Mucosa of descending colon (tissue), 3 donors: ENCODE measurements at regions not wholly inside any gene's neighbourhood (a gene's known extent, or its start where the extent isn't known, plus 50 kb on each side); places are given as distances from the start of the nearest gene placed in this dataset.
"Not testable (repeated sequence)": the region's sequence is repeated elsewhere in the genome, so short reads cannot be mapped to it uniquely, and the experiment has no call there.

Experiments
- ATAC-seq: fragments of 200-7000 bp; cut with Tn5 transposase; one replicate; pipeline ENCODE4 v1.9.1; 2020; ENCODE audit warnings: mild to moderate bottlenecking, moderate library complexity
- DNase-seq, 3 donors: peaks; one replicate each; pipeline ENCODE4 v3.0.0-alpha.2; 2020
- H3K36me3 ChIP-seq: fragments of 200-600 bp; one replicate; pipeline ENCODE4 v1.8.0; 2021; ENCODE audit warnings: low read depth, mild to moderate bottlenecking
- H3K4me1 ChIP-seq: fragments of 200-600 bp; one replicate; pipeline ENCODE4 v1.8.0; 2021; ENCODE audit warnings: low read depth, mild to moderate bottlenecking
- H3K4me3 ChIP-seq: fragments of 200-600 bp; one replicate; pipeline ENCODE4 v1.8.0; 2021; ENCODE audit warnings: mild to moderate bottlenecking
- H3K9me3 ChIP-seq: fragments of 200-600 bp; one replicate; pipeline ENCODE4 v1.8.0; 2021; ENCODE audit warnings: mild to moderate bottlenecking
- CTCF ChIP-seq: fragments of 200-600 bp; IDR thresholded peaks from one replicate; pipeline ENCODE4 v1.8.0; 2022; ENCODE audit warnings: antibody characterized with exemption, mild to moderate bottlenecking
- intact Hi-C, 2 donors: fragments of 100-400 bp; cut with DNase I in 1 of 2; cut with micrococcal nuclease in 1 of 2; formaldehyde crosslinking; loops; one replicate each; pipeline versions ENCODE4 v1.11.0 to v1.11.1; 2022; cut with DNase I, micrococcal nuclease
- donor health status: DM: no; HTN: no; CAD: no; lungs with moderate emphysema.
- donor health status: DM: no; HTN: no; CAD: no.
- donor health status: DM: no; HTN: yes; CAD: no.

GRCh38 chr1:161454865-161455707, 50.2 kb upstream of the FCGR2A start:
- H3K4me3 ChIP-seq, intact Hi-C loops, H3K9me3 ChIP-seq, DNase-seq, H3K4me1 ChIP-seq, H3K36me3 ChIP-seq: not testable (repeated sequence)
- ATAC-seq: peak; percentile 47

DNA sequence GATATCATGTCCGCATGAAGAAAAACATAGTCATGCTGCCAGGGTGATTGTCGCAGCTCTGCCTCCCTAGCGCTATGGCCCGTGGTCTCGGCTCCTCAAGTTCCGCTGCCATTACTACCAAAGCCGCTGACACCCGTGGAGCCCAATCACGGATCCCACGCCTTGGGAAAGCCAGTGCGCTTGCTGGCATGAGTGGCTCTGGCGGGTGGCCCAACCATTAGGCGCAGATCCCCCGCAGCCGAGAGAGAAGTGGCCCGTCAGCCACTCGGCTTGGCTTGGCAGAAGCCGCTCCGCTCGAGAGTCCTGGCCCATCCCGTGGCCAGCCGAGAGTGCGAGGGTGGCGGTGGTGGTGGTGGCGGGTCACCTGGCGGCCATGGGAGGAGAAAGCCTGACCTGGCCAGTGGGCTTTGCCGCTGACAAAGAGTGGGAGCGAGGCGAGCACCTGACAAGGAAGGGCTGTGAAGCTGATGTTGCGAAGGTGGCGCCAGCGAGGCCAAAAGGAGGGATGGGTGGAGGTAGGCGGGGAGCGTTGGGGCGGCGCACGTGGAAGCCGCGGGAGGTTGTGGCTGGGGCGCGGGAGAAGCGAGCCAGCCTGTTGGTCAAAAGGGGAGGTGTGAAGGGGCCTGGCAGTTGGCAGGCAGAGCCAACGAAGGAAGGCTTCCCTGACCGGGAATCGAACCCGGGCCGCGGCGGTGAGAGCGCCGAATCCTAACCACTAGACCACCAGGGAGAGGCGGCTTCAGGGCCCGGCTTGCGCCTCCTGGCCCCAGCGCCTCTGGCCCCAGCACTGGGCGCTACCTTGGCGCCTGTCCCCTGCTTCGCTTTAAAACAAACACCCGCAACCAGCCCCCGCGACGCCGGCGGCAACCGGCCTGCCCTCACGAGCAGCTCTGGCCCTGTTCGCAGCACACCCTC, 51.0 kb upstream of the FCGR2A start:
- H3K36me3 ChIP-seq, H3K4me3 ChIP-seq, H3K4me1 ChIP-seq, H3K9me3 ChIP-seq, intact Hi-C loops: not testable (repeated sequence)
- ATAC-seq (peak; percentile 77), DNase-seq (peak in 2 of 3 donors; percentile 33 to 86)

DNA sequence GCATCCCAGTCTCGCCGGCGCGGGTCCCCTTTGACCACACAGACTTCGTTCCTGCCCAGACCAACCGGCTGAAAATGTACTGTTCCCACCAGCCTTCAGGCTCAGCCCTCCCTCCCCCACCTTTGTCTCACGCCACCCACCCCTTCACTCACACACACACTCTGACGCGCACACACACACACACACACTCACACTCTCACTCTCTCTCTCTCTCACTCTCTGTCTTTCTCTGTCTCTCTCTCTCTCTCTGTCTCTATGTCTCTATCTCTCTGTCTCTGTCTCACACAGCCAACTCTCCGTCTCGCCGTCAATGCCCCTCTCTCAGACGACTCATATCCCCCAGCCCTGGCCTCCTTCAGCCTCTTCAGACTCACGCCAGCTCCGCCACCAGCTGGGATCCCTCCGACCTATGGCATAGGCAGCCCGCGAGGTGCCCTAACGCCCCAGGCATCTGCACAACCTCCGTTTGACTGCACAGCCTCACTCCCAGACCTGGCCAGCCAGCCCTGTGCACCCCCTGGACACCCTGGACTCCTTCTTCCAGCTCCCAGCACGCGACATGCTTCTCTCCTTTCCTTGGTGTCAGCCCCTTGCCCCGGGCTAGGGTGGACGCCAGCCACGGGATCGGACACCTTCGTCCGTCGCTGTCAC, 53.4 kb upstream of the FCGR2A start:
- not testable (repeated sequence) for ATAC-seq

GRCh38 chr1:161447760-161448332, 57.4 kb upstream of the FCGR2A start:
- DNase-seq, intact Hi-C loops, H3K4me3 ChIP-seq, H3K9me3 ChIP-seq, H3K36me3 ChIP-seq, H3K4me1 ChIP-seq: not testable (repeated sequence)
- ATAC-seq: peak; percentile 1

More for the DNA sequence above, 53.4 kb upstream of the FCGR2A start:
- H3K4me3 ChIP-seq, H3K4me1 ChIP-seq, DNase-seq, H3K9me3 ChIP-seq, H3K36me3 ChIP-seq, intact Hi-C loops: not testable (repeated sequence)

GRCh38 chr1:161447040-161447759, 58.1 kb upstream of the FCGR2A start:
- H3K4me1 ChIP-seq, H3K4me3 ChIP-seq, H3K36me3 ChIP-seq, intact Hi-C loops, H3K9me3 ChIP-seq, DNase-seq: not testable (repeated sequence)
- peak; percentile 55 for ATAC-seq

DNA sequence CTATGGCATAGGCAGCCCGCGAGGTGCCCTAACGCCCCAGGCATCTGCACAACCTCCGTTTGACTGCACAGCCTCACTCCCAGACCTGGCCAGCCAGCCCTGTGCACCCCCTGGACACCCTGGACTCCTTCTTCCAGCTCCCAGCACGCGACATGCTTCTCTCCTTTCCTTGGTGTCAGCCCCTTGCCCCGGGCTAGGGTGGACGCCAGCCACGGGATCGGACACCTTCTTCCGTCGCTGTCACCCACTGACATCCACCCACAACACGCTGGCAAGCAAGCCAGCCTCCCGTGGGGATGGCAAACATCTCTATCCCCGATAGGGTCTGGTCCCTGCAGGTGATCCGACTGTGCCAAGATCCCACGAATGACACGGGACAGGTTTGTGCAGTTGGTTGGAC, 60.5 kb upstream of the FCGR2A start:
- H3K9me3 ChIP-seq, intact Hi-C loops, H3K36me3 ChIP-seq, H3K4me1 ChIP-seq, H3K4me3 ChIP-seq: not testable (repeated sequence)
- ATAC-seq (peak; percentile 23), DNase-seq (peak in 2 of 3 donors; percentile 39 to 82)

DNA sequence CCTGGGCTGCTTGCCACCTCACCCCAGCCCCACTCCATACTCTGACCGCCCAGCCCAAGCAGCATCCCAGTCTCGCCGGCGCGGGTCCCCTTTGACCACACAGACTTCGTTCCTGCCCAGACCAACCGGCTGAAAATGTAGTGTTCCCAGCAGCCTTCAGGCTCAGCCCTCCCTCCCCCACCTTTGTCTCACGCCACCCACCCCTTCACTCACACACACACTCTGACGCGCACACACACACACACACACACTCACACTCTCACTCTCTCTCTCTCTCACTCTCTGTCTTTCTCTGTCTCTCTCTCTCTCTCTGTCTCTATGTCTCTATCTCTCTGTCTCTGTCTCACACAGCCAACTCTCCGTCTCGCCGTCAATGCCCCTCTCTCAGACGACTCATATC, 61.0 kb upstream of the FCGR2A start:
- H3K36me3 ChIP-seq, H3K9me3 ChIP-seq, intact Hi-C loops, H3K4me1 ChIP-seq, H3K4me3 ChIP-seq: not testable (repeated sequence)
- DNase-seq (peak in 1 of 3 donors; percentile 63), ATAC-seq (peak; percentile 17)

- DNase-seq: peak; percentile 63 to 76 (median 68)
Observed at GRCh38 chr1:161440312-161440894, 64.9 kb upstream of the FCGR2A start.

More at GRCh38 chr1:161440312-161440894, 64.9 kb upstream of the FCGR2A start:
- peak; percentile 35 for TF ChIP-seq CTCF
- no peaks in the 10 kb centered on the region for H3K9me3 ChIP-seq
- ATAC-seq: peak; percentile 42
- H3K4me1 ChIP-seq: no peaks in the 10 kb centered on the region
- intact Hi-C loops: no loop called here
- no peak overlapping the region for H3K4me3 ChIP-seq
- no peaks in the 10 kb centered on the region for H3K36me3 ChIP-seq
